ENCODE measurements at regions not wholly inside any gene's neighbourhood (a gene's known extent, or its start where the extent isn't known, plus 50 kb on each side); places are given as distances from the start of the nearest gene placed in this dataset.

DNA sequence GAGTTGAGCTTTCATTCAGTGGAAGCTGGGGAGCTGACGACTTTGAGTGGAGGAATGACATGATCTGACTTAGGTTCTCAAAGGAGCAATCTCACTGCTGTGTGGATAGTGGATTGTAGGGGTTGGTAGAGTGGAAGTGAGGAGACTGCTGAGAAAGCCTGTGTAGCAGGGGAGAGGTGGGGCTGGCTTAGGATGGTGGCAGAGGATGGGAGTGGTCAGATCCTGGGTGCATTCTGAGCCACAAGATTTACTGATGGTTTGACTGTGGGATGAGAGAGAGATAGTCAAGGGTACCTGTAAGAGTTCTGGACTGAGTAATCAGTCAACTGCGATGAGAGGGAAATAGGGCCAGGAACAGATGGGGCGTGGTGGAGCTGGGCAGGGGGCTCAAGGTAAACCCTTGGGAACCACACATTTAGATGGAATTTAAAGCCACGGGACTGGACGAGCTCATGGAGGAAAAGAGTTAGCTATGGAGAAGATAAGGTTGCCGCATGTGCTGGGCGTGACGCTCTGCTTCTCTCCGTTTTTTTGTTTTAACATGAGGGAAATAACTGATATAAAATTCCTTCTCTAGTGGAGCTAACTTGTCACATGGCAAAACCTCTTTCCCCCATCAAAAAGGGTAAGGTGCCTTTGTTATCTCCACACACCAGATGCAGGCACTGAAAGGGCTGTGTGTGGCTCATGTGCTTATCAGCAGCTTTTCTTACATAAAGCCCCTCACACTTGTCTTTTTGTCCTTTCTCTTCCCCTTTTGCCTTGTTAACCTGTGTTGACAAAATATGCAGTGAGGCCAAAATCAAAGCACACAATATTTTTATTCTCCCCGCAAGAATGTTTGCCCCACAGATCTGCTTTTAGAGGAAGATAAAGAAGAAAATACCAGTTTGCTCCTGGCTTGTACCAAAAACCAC lies 379.8 kb downstream of the TSN start:
- no peak for DNase-seq

DNA sequence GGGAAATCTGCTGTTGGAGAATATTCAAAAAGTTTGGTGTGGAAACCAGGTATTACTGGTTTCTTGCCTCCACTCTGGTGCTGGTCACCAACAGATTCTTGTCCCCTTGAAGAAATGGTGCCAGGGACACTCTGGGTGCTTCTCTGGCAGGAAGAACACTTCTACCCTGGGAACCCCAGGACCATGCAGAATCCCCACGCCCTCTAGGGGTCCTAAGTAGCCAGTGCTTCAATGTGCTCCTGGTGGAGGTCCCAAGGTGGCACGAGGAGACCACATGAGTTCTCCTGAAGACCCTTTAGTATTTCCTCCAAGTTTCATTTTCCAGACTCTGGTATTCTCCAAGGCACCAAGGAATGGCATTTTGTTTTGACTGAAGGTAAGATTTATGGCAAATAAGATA lies 380.6 kb downstream of the TSN start:
- peak; percentile 47 for DNase-seq

DNA sequence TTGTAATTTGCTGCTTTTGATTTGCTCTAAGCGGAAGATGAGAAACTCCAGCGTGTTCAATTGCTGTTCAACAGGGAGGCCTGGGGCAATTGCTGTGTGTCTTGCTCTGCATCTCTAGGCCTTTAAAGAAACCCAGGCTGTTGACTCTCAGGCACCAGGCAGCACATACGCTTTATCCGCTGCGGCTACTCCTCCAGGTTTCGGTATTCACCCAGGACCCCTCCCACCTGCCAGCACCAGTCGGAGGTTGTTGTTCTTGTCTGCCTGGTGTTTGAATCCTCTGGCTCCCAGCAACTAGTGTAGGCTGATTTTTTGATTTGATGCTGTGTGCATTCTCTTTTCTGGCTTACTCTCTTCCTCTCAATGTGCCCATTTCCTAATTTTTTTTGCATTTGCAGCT lies 383.1 kb downstream of the TSN start:
- DNase-seq = no peak

DNA sequence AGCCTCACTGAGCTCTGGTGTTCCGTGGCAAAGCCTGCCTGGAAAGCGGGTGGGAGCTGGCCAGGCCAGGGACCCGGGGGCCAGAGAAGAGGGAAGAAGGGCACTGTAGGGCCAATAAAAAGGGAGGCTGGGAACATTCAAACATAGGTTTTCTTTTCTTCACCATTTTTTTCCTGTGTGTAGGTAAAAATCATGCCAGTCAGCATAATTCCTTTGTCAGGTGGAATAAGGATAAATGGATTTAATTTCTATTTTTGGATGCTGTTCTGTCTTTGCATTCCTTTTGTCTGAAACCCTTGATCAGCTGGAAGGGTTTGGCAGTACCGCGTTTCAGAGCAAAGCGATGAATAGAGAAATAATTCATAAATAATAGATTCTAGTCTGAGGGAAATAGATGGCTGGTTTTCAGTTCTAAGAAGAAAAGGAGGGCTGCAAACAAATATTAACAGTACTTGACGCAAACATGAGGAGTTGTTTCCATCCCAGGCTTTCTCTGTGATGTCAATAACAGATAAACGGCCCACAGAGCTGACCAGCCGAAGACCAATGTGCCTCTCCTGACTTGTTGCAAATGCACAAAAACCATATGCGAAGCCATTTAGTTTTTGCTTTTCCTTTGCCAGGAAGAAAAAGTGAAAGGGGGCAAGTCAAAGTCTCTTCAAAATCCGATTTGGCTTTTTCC lies 384.4 kb downstream of the TSN start:
- DNase-seq = no peak

DNA sequence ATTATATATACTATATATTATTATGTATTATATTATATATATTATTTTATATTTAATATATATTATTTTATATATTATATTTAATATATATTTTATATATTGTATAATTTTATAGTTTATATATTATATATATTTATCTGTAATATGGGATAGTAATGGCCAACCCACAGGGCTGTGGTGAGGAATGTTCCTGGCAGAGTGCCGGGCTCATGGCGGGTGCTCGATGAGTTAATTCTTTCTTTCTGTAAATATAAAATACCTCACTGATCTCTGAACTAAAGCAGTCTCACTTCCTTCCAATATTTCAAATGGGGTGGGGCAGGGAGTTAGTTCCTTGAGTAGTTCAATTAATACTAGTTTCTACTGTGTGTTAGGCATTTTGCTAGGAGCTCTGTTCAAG lies 389.4 kb downstream of the TSN start:
- no peak for DNase-seq

DNA sequence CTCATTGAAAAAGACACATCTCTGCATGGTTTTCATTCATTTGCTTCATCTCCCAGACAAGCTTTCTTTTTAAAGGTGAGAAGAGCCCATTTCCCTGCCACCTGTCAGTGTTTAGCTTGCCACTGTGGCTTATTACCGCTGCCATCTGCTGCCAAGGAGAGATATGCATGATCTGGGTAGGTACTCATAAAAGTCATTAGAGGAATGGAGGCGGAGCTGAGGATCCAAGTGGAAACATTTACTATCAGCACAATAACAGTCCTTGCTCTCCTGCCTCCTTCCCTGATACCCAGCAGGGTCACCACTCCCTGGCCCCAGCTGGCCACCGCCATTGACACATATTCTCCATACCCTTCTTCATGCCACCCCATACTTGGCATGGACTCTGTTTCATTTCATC lies 390.4 kb downstream of the TSN start:
- DNase-seq = peak; percentile 5

DNA sequence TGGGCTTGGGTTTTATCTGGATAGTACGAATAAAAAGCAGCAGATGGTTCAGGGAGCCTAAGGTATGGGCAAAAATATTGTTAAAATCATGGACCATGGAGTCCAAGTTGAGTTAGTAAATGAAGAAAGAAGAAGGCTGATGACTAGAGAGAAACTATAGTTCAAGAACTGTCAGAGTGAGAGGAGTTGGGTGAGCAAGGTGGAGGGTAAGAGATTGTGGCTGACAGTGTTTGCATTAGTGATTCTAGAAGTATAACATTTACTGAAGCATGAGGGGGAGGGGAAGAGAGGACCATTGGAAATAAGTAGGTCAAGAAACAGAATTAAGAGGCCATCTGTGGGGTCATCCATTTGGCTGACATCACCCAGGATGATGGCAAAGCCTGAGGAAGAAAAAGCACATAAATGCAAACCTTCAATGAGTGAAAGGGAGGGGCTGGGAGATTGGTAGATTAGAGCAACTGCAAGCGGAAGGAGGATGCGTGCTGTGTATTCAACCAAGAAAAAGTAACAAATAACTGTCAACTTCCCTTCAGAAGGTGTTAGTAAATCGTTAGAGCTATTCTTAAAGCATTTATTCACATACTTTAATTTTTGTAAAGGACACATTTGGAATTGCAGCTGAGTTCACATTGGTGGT lies 392.8 kb downstream of the TSN start:
- no peak for DNase-seq

DNA sequence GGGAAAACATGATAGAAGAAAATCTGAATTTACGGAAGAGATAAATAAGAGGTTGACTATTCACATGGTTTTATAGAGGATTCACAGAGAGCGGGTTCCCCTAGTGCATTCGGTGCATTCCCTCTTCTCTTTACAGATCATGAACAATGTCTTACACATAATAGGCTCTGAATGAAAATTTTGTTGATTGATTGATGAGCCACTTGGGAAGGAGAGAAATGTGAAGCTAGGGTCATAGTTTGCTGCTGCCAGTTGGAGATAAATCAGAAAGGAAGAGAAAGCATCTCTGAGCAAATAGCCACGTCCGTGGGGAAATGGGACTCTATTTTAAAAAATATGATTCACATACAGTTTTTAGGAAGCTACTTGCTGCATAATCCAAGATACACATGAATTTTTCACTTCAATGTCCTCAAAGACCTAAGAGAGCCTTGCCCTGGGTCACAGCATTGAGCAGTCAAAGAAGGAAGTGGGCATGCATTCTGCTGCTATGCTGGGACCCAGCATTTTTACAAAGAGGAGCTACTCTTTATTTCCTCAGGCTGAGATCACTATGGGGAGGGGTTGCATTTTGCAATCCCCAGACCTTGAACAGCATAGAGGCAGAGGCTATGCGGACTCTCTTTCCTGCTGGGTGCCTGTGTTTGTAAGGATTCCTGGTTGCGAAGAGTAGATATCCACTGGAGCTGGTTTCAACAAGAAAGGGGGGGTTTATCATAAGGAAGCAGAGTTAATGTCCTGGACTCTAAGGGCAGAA lies 395.3 kb downstream of the TSN start:
- no peak for DNase-seq

DNA sequence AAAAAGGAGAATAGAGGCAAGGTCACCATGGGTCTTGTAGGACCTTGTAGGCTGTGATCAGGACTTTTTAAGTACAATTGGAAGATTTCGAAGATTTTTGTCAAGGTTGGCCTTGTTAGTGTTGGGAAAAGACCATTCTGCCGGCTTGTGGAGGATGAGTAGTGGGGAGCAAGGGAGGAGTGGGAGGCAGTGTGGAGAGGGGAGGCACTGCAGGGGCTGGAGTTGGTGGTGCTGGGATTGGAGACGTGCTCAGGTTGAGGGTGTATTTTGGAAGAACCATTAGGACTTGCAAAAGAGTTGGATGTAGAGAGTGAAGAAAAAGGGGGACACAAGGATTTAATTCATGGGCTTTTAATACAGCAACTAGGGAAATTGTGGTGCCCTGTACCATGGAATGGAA lies 397.1 kb downstream of the TSN start:
- DNase-seq = no peak

DNA sequence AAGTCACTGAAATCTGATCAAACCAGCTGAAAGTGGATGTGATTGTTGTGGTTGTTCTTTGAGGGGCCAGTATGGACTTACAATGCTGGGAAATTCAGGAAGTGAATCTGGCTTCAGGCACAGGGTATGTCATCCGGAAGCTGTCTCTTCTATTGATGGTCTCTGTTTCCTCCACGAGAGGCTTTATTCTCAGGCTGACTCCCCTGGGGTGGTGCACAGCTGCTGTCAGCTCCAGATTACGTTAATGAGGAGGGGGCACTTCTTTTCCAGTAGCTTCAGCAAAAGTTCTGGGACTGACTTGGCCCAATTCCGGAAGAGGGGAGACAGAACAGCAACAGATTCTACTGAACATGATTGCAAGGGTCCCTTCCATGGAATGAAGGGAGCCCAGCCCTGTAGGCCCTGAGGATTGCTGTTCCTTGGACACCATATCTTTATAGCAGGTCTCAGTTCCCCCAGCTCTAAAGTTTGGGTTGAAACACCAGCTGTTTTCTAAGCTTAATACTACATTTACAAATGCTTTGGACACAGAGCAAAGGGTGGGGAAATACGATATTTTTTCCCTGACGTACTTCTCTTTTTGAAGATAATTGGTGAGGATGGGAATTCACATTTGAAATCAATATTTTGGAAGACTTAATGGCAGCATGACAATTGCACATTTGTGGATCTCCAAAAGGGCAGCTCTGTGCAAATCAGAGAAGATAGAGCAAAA lies 400.9 kb downstream of the TSN start:
- no peak for DNase-seq

DNA sequence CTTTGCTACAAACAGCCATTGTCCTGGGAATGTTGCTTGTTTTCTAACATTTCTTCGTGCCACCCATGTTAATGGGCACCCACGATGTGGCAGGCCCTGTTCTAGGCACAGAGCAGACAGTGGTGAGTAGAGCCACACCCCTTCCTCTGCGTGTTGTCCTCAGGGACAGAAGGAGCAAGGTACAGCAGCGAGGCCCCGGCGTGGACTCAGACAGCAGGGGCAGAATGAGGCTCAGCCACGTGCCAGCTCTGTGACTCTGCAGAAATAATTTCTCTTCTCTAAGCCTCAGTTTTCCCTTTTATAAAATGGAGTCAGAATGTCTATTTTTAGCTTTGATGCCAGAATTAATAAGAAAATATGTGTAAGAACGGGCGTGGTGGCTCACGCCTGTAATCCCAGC lies 401.7 kb downstream of the TSN start:
- DNase-seq = no peak

DNA sequence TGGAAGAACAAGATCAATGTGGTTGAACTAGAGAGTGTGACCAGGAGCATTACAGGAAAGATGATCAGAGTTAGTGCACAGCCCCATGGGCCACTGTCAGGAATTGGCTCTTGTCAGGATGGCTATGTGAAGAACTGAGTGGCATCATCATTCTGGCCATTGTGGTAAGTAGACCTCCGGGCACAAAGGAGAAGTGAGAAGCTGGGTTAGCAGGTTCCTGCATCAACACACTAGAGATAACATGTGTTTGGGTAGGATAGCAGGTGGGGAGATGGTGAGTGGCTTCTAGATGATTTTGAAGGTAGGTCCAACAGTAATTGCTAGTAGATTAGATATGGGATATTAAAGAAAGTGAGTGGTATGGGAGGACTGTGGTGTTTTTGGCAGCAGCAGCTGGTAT lies 408.2 kb downstream of the TSN start:
- DNase-seq = no peak

DNA sequence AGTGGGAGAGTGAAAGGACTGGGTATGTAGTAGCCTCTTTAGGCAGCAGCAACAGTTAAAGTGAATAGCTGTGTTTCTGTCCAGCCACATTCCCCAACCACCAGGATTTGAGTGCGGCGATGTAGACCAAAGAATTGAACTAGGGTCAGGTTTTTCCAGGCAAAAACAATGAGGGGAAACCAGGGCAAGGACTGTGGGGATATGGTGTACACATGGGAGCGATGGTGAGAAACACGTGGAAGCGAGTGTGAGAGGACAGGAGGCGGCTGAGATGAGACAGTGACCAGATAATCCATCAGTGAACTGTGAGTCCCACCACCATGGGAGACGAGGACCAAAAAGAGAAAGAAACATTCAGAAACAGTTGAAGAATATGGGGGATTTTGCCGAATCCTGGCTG lies 409.5 kb downstream of the TSN start:
- no peak for DNase-seq

DNA sequence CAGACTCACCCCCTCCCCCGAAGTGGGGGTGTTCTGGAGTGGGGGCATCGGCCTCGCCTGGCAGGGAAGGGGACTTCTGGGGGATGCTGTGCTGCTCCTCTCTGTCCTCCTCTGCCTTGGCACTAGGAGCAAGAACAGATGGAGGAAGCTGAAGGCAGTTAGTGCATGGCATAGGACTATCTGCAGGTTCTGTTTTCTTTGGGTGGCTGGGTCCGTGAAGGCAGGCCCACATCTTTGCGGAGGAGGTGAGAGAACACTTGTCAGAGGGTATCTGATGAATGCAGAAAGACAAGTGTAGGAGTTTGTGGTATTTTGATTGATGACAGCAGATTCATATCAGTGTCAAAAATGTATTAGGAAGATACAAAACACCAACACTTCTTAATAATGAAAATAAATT lies 411.4 kb downstream of the TSN start:
- peak; percentile 79 for DNase-seq

DNA sequence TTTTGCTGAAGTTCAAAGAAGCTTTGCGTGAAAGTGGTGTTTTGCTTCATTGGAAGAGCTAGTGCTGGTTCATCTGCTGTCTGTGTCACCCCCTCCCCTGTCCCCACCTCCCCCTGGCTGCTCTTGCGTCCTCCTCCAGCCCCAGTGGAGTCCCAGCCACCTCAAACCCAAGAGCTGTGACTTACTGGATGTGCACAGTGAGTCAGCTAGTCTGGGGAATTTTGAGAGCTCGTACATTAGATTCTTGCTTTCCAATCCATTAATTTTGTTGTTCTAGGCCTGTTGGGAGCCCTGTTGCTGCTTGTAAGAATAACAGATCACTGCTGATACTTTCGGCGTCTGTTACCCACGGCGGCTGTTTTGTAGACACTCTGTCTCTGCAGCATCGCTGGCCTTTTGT lies 412.1 kb downstream of the TSN start:
- peak; percentile 96 for DNase-seq

DNA sequence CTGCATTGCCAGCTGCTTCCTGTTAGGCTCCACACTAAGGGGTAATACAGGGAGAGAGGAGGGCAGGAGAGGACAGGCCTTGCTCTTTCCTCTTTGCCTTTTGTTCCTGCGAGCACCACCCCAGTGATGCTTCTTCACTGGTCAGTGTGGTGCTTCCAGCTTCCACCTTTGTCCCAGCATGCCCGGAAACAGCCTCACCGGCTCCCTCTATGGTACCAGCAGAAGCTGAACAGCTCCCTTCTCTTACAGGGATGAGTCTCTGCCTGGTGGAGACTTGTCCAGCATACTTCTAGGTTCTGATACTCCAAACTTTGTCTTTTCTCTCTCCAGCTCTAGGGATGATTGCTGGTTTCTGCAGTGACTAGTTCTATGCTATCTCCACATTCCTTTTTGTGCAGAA lies 413.3 kb downstream of the TSN start:
- peak; percentile 14 for DNase-seq

DNA sequence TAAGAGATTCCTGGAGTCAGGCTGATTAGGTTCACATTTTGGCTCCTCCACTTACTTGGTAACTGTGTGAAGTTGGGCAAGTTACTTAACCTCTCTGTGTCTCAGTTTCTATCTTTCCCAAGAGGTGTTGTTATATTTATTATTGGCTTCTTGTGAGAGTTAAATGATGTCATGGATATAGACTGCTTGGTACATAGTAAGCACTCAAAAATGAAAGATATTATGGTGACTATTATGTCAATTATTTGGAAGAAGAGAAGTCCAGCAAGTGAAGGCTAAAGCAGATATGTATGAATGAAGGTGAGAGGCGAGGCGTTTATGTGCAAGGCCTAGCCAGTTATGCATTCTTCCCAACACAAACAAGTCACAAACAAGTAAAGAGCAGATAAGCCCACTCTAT lies 417.4 kb downstream of the TSN start:
- no peak for DNase-seq

DNA sequence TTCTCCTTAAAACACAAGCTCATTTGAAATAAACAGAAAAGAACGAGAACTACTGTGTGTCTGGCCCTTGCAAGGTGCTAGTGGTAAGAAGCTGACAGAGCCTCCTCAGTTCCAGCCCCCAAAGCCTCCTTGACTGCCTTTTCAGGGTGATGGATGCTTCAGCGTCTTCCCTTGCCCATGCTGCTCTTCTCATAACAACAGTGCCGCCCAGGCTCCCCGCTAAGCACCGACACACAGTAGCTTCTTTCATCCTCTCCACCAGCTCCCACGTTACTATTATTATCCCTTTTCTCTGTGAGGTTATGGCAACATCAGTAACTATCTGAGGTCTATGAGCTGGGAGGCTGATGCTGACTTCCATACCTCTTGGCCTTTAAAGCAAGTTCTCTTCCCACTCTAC lies 418.6 kb downstream of the TSN start:
- DNase-seq = no peak

DNA sequence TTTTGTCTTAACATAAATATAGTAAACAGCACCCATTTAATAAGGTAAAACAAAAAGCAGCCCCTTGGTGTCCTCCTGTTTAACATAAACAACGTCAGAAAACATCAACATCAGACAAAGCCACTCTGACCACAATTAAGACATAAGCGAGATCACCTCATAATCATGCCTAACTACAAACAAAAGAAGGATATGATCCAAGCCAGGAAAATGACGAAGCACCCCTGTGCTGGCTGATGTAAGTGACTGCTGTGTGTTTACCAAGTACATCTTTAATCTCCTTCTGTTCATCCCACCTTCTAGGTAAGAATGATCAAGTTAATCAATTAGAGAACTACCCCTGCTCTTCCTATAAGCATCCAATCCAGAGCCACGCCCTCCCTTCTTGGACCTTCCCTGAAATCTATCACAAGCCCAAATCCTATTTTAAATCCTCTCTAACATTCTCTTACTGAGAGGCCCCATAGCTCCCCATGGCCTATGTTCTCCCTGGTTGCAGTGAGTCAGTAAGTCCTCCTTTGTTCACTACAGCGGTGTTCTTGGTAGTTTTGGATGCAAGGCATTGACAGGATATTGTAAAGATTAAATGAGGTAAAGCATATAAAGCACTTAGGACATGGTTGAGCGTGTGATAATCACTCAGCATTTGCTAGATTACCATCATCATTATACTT lies 424.2 kb downstream of the TSN start:
- DNase-seq = no peak

DNA sequence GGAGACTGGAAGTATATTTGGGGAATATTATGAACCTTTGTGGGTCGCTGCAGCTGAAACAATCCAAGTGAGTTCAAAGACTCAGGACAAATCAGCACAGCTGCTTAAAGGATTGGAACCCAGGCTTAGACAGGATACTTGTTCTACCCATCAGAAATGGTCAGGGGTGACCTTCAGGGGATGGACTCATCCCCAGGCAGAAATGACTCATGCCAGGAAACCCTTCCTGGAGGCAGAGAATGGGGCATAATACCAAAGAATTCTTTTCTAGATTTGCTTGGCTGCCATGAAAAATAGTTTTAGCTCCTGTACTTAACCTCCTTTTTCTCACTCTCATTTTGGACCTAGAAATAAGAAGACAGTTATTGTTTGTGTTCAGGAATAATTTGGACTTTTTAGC lies 425.5 kb downstream of the TSN start:
- DNase-seq = no peak

DNA sequence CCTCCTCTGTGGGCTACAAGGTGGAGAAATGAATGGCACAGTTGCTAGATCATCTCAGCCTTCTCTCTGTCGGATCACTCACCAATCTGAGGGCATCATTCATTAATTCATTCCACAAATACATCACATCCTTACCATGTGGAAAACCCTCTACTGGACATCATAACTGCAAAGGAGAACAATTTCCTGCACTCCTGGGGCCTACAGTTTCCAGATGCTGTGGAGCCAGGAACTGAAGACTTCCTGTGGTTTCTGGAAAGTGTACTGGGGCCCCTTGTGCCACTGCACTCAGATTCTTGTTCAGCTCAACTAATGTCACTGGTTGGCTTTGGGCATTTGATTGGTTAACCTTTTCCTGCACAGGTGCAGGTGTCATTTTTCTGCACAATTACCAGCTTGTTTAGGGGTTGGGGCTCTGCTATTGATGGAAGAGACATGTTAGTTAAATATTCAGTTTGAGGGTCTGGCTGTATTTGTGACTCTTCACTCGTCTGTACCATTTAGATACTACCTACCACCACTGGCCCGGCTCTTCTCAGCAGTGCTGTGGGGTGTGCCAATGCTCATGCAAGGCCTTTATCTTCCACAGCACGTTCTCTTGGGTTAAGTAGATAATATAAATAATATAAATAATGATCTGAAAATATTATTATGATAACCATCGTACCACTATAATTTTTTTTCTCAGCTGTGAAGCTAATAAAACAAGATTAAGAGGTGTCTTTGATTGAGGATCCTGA lies 427.3 kb downstream of the TSN start:
- DNase-seq = no peak
